Trophoblast cell (in vitro differentiated cells and primary cell): ENCODE measurements at regions not wholly inside any gene's neighbourhood (a gene's known extent, or its start where the extent isn't known, plus 50 kb on each side); places are given as distances from the start of the nearest gene placed in this dataset.

Experiments
- DNase-seq, 2 donors: peaks; one replicate each; pipeline ENCODE4 v3.0.0-alpha.2; 2016
- H2AFZ ChIP-seq: 2 replicates; pipeline ENCODE4 v1.6.1; 2013; ENCODE audit warnings: low read length, moderate library complexity, mild to moderate bottlenecking; ENCODE audit not compliant: insufficient read depth, poor library complexity
- H2AK5ac ChIP-seq: 2 replicates; pipeline ENCODE4 v1.6.1; 2013; ENCODE audit warnings: mild to moderate bottlenecking, low read length
- H2BK120ac ChIP-seq: 2 replicates; pipeline ENCODE4 v1.6.1; 2013; ENCODE audit warnings: low read length, mild to moderate bottlenecking, moderate library complexity; ENCODE audit not compliant: insufficient read depth, poor library complexity
- H2BK12ac ChIP-seq: 2 replicates; pipeline ENCODE4 v1.6.1; 2013; ENCODE audit warnings: mild to moderate bottlenecking, low read length, moderate library complexity
- H2BK5ac ChIP-seq: 2 replicates; pipeline ENCODE4 v1.6.1; 2013; ENCODE audit warnings: low read length, low read depth, moderate library complexity, mild to moderate bottlenecking; ENCODE audit not compliant: poor library complexity
- H3K14ac ChIP-seq: 2 replicates; pipeline ENCODE4 v1.6.1; 2013; ENCODE audit warnings: mild to moderate bottlenecking, low read length
- H3K18ac ChIP-seq: 2 replicates; pipeline ENCODE4 v1.6.1; 2013; ENCODE audit warnings: mild to moderate bottlenecking, low read length
- H3K23ac ChIP-seq: 2 replicates; pipeline ENCODE4 v1.6.1; 2013; ENCODE audit warnings: low read length
- H3K27ac ChIP-seq: 2 replicates; pipeline ENCODE4 v1.5.1; 2013; ENCODE audit warnings: low read depth, mild to moderate bottlenecking, inconsistent platforms, low read length, moderate library complexity
- H3K27me3 ChIP-seq: 2 replicates; pipeline ENCODE4 v1.6.1; 2013; ENCODE audit warnings: inconsistent platforms, mild to moderate bottlenecking, low read length, moderate library complexity; ENCODE audit not compliant: insufficient read depth
- H3K36me3 ChIP-seq, 2 experiments: 1 replicate in 1 of 2; 2 replicates in 1 of 2; pipeline ENCODE4 v1.6.1; 2013; ENCODE audit warnings: low read length in 2 of 2, mild to moderate bottlenecking in 2 of 2, moderate library complexity in 1 of 2; ENCODE audit not compliant: insufficient read depth in 2 of 2, control insufficient read depth in 1 of 2
- H3K4ac ChIP-seq: 2 replicates; pipeline ENCODE4 v1.6.1; 2013; ENCODE audit warnings: low read depth, mild to moderate bottlenecking, low read length, moderate library complexity
- H3K4me1 ChIP-seq, 2 experiments: 1 replicate in 1 of 2; 2 replicates in 1 of 2; pipeline ENCODE4 v1.6.1; 2013; ENCODE audit warnings: low read length in 2 of 2, mild to moderate bottlenecking in 2 of 2, moderate library complexity in 1 of 2; ENCODE audit not compliant: insufficient read depth in 2 of 2, control insufficient read depth in 1 of 2
- H3K4me2 ChIP-seq: 2 replicates; pipeline ENCODE4 v1.6.1; 2013; ENCODE audit warnings: inconsistent platforms, mild to moderate bottlenecking, low read length, moderate library complexity
- H3K4me3 ChIP-seq: 2 replicates; pipeline ENCODE4 v1.5.1; 2013; ENCODE audit warnings: mild to moderate bottlenecking, low read depth, low read length, inconsistent platforms
- H3K79me1 ChIP-seq: one replicate; pipeline ENCODE4 v1.6.1; 2013; ENCODE audit warnings: low read length
- H3K79me2 ChIP-seq: 2 replicates; pipeline ENCODE4 v1.6.1; 2013; ENCODE audit warnings: low read length, mild to moderate bottlenecking; ENCODE audit not compliant: control insufficient read depth, insufficient read depth, poor library complexity
- H3K9ac ChIP-seq: 2 replicates; pipeline ENCODE4 v1.6.1; 2013; ENCODE audit warnings: mild to moderate bottlenecking, low read length
- H3K9me3 ChIP-seq: 2 replicates; pipeline ENCODE4 v1.6.1; 2013; ENCODE audit warnings: low read depth, mild to moderate bottlenecking, control low read depth, inconsistent platforms, low read length; ENCODE audit not compliant: insufficient read depth
- H4K12ac ChIP-seq: 2 replicates; pipeline ENCODE4 v1.6.1; 2013; ENCODE audit warnings: low read depth, mild to moderate bottlenecking, low read length, moderate library complexity
- H4K8ac ChIP-seq: 2 replicates; pipeline ENCODE4 v1.6.1; 2013; ENCODE audit warnings: low read depth, mild to moderate bottlenecking, low read length, moderate library complexity
- H4K91ac ChIP-seq: one replicate; pipeline ENCODE4 v1.6.1; 2013; ENCODE audit warnings: low read depth, mild to moderate bottlenecking, low read length, moderate library complexity
- WGBS: extraction: QIAGEN DNeasy Blood & Tissue Kit; methylation state at CpG from one replicate; pipeline ENCODE4 v1.1.7; 2013; ENCODE audit warnings: missing lambda C conversion rate; ENCODE audit not compliant: insufficient read length, insufficient coverage; ENCODE audit errors: extremely low coverage; 5-methylcytosine and 5-hydroxymethylcytosine counted together

DNA sequence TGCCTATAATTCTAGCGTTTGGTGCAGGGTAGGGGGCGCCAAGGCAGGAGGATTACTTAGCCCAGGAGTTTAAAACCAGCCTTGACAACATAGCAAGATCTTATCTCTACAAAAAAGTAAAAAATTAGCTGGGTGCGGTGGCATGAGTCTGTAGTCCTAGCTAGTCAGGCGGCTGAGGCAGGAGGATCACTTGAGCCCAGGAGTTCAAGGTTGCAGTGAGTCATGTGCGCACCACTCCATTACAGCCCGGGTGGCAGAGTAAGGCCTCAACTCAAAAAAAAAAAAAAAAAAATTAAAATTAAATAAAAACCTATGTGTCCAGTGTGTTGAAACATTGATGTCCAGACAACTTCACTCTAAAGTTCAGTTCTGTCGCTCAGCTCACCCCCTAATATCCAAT lies 78.2 kb upstream of the SOX2 start:
- WGBS, result no CpG with 5 or more reads among the region's 7 CpGs
- DNase-seq, result no peak
- Histone ChIP-seq H3K23ac (no peak overlapping the region), H3K4me1 (no peaks in the 10 kb centered on the region), H3K79me1 (no peaks in the 10 kb centered on the region), H3K27ac (no peak overlapping the region), H3K4me3 (no peak overlapping the region), H2AFZ (no peak overlapping the region), H4K8ac (no peak overlapping the region), H3K4ac (no peak overlapping the region), H4K12ac (no peak overlapping the region), H3K79me2 (no peaks in the 10 kb centered on the region), H3K18ac (no peak overlapping the region), H2BK12ac (no peak overlapping the region), H3K27me3 (no peaks in the 10 kb centered on the region), H3K9me3 (no peaks in the 10 kb centered on the region), H4K91ac (no peak overlapping the region), H3K14ac (no peak overlapping the region), H3K9ac (no peak overlapping the region), H3K4me2 (no peak overlapping the region), H3K36me3 (no peaks in the 10 kb centered on the region), H2AK5ac (no peak overlapping the region), H2BK120ac (no peak overlapping the region), H2BK5ac (no peak overlapping the region)

DNA sequence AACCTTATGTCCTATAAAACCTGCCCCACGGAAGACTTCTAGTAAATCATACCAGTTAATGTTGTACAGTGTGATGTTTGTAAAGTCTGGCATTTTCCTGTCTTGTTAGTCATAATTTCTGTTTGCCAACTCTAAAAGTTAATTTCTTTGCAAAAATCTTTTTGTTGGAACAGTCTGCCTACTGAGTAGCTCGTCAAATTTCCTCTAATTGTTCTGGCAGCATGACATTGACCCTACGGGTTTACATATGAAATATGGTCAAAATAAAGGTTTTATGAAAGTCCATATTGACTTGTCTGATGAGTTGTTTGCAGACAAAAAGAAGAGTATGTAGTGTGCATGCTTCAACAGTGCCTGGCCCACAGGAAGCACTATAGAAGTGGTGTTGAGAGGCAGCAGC lies 79.8 kb upstream of the SOX2 start:
- Histone ChIP-seq H2AFZ (no peak overlapping the region), H3K4me1 (no peaks in the 10 kb centered on the region), H3K79me2 (no peaks in the 10 kb centered on the region), H3K9ac (no peak overlapping the region), H3K4ac (no peak overlapping the region), H2AK5ac (no peak overlapping the region), H4K8ac (no peak overlapping the region), H3K27me3 (no peaks in the 10 kb centered on the region), H3K4me2 (no peak overlapping the region), H3K36me3 (no peaks in the 10 kb centered on the region), H2BK120ac (no peak overlapping the region), H3K9me3 (no peaks in the 10 kb centered on the region), H3K27ac (no peak overlapping the region), H2BK5ac (no peak overlapping the region), H4K12ac (no peak overlapping the region), H2BK12ac (no peak overlapping the region), H3K14ac (no peak overlapping the region), H3K4me3 (no peak overlapping the region), H3K79me1 (no peaks in the 10 kb centered on the region), H3K18ac (no peak overlapping the region), H3K23ac (no peak overlapping the region), H4K91ac (no peak overlapping the region)
- no CpG with 5 or more reads among the region's 3 CpGs for WGBS
- DNase-seq, result no peak

DNA sequence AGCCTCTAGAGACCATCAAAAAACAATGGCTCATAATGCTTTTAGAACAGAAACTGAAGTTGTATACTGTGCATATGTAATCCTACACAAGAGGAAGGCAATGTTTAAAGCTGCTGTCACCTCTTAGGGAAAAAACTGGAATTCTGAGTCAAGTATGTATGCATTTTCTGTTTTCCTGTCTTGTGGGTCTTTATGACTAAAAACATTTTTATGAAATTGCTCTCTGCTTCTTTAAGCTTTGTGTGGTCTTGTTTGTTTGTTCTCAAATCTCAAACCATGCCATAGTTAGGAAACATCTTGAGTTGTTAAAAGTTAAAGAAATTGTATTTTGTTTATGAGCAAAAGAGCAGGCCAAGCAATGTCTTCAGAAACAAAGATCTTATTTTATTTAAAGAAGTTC lies 80.9 kb upstream of the SOX2 start:
- no peaks in the 10 kb centered on the region for H3K9me3 ChIP-seq
- H3K4ac ChIP-seq, result no peak overlapping the region
- H2BK5ac ChIP-seq, result no peak overlapping the region
- H3K27me3 ChIP-seq, result no peaks in the 10 kb centered on the region
- no peak overlapping the region for H2BK12ac ChIP-seq
- no peak overlapping the region for H3K23ac ChIP-seq
- H3K27ac ChIP-seq, result no peak overlapping the region
- no peaks in the 10 kb centered on the region for H3K79me1 ChIP-seq
- no peak overlapping the region for H3K18ac ChIP-seq
- no peak overlapping the region for H4K91ac ChIP-seq
- no peaks in the 10 kb centered on the region for H3K79me2 ChIP-seq
- no peaks in the 10 kb centered on the region for H3K36me3 ChIP-seq
- no peak overlapping the region for H2AK5ac ChIP-seq
- H3K4me3 ChIP-seq, result no peak overlapping the region
- H3K4me2 ChIP-seq, result no peak overlapping the region
- no peak for DNase-seq
- no peak overlapping the region for H4K12ac ChIP-seq
- H3K14ac ChIP-seq, result no peak overlapping the region
- no peak overlapping the region for H2BK120ac ChIP-seq
- H4K8ac ChIP-seq, result no peak overlapping the region
- H3K9ac ChIP-seq, result no peak overlapping the region
- H3K4me1 ChIP-seq, result no peaks in the 10 kb centered on the region
- H2AFZ ChIP-seq, result no peak overlapping the region

DNA sequence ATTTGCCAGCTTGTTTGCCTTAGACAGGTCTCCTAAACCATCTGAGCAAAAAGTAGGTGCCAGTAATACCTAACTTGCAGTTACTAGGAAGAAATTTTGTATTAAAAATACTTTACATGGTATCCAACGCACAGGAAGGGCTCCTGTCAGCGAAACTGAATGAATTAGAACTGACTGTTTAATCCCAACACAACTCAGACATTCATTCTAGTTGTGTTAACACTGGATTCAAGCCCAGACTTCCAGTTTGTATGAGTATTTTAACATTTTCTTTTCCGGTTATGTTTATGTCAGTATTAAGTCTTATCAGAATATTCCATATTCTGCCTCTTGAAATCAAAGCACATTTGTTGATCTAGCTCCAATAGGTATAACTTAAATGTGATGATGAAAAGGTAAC lies 82.0 kb upstream of the SOX2 start:
- Histone ChIP-seq H2BK120ac (no peak overlapping the region), H2AK5ac (no peak overlapping the region), H4K12ac (no peak overlapping the region), H3K4me2 (no peak overlapping the region), H4K91ac (no peak overlapping the region), H3K9ac (no peak overlapping the region), H3K79me2 (no peaks in the 10 kb centered on the region), H3K4me1 (no peaks in the 10 kb centered on the region), H3K27ac (no peak overlapping the region), H3K9me3 (no peaks in the 10 kb centered on the region), H3K18ac (no peak overlapping the region), H3K27me3 (no peaks in the 10 kb centered on the region), H2AFZ (no peak overlapping the region), H3K14ac (no peak overlapping the region), H2BK12ac (no peak overlapping the region), H3K4ac (no peak overlapping the region), H2BK5ac (no peak overlapping the region), H3K23ac (no peak overlapping the region), H3K79me1 (no peaks in the 10 kb centered on the region), H3K36me3 (no peaks in the 10 kb centered on the region), H4K8ac (no peak overlapping the region), H3K4me3 (no peak overlapping the region)
- WGBS, result no CpG with 5 or more reads among the region's 3 CpGs
- no peak for DNase-seq

DNA sequence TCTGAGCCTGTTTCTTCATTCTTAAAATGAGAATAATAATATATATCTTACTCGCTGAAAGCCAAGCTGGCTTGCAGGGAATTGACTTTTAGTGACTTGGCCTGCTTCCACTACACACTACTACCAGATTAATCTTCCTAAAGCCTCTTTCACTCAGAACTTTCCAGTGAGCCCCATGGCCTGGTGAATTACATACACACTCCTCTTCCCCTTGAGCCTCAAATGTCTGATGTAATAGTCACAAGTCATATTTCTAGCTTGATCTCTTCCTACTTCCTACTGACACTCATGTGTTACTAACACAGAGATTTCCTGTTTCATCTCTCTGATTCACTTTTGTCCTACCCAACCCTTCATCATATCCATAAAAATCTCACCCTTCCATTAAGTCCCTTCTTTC lies 82.7 kb upstream of the SOX2 start:
- H3K23ac ChIP-seq, result no peak overlapping the region
- no CpG with 5 or more reads among the region's 1 CpG for WGBS
- H3K4ac ChIP-seq, result no peak overlapping the region
- H3K36me3 ChIP-seq, result no peaks in the 10 kb centered on the region
- no peak overlapping the region for H3K18ac ChIP-seq
- H4K8ac ChIP-seq, result no peak overlapping the region
- no peak overlapping the region for H2BK5ac ChIP-seq
- H3K27ac ChIP-seq, result no peak overlapping the region
- no peak overlapping the region for H3K14ac ChIP-seq
- no peak overlapping the region for H4K91ac ChIP-seq
- no peaks in the 10 kb centered on the region for H3K27me3 ChIP-seq
- H3K9me3 ChIP-seq, result no peaks in the 10 kb centered on the region
- H3K4me2 ChIP-seq, result no peak overlapping the region
- H2BK12ac ChIP-seq, result no peak overlapping the region
- no peak overlapping the region for H3K9ac ChIP-seq
- no peaks in the 10 kb centered on the region for H3K79me2 ChIP-seq
- DNase-seq, result no peak
- no peak overlapping the region for H2AFZ ChIP-seq
- no peak overlapping the region for H4K12ac ChIP-seq
- H3K79me1 ChIP-seq, result no peaks in the 10 kb centered on the region
- H2BK120ac ChIP-seq, result no peak overlapping the region
- no peak overlapping the region for H2AK5ac ChIP-seq
- H3K4me1 ChIP-seq, result no peaks in the 10 kb centered on the region
- H3K4me3 ChIP-seq, result no peak overlapping the region
